DOHH2 (cell line): ENCODE measurements at regions not wholly inside any gene's neighbourhood (a gene's known extent, or its start where the extent isn't known, plus 50 kb on each side); places are given as distances from the start of the nearest gene placed in this dataset.

ENCODE experiments used
- H3F3A ChIP-seq: fragments of 200-600 bp; sonication (generic), shearing (Covaris generic); 2 replicates; pipeline ENCODE4 v1.6.0; 2016; ENCODE audit warnings: antibody characterized with exemption, mild to moderate bottlenecking; ENCODE audit not compliant: control insufficient read depth, insufficient read depth
- H3K27ac ChIP-seq: fragments of 200-600 bp; sonication (generic); 2 replicates; pipeline ENCODE4 v1.5.1; 2014; ENCODE audit warnings: low read depth, mild to moderate bottlenecking, low read length, moderate library complexity
- H3K27me3 ChIP-seq: fragments of 200-600 bp; sonication (generic); 2 replicates; pipeline ENCODE4 v1.6.1; 2014; ENCODE audit warnings: mild to moderate bottlenecking, low read length, mixed read lengths; ENCODE audit not compliant: control insufficient read depth
- H3K36me3 ChIP-seq: fragments of 200-600 bp; sonication (generic); 2 replicates; pipeline ENCODE4 v1.6.1; 2014; ENCODE audit warnings: mild to moderate bottlenecking, low read length, moderate library complexity, mixed read lengths; ENCODE audit not compliant: control insufficient read depth
- H3K4me1 ChIP-seq: fragments of 200-600 bp; sonication (generic); 2 replicates; pipeline ENCODE4 v1.6.1; 2014; ENCODE audit warnings: mild to moderate bottlenecking, low read length, mixed read lengths; ENCODE audit not compliant: control insufficient read depth
- H3K4me2 ChIP-seq: fragments of 200-600 bp; sonication (generic); 2 replicates; pipeline ENCODE4 v1.6.0; 2014; ENCODE audit warnings: mild to moderate bottlenecking, low read length, moderate library complexity
- H3K4me3 ChIP-seq: fragments of 200-600 bp; sonication (generic); 2 replicates; pipeline ENCODE4 v1.5.1; 2014; ENCODE audit warnings: mild to moderate bottlenecking, low read length, mixed read lengths
- H3K79me2 ChIP-seq: fragments of 200-600 bp; sonication (generic); 2 replicates; pipeline ENCODE4 v1.6.1; 2014; ENCODE audit warnings: mild to moderate bottlenecking, low read length, mixed read lengths; ENCODE audit not compliant: control insufficient read depth
- H3K9me2 ChIP-seq: fragments of 200-600 bp; sonication (generic); replicated peaks from 2 replicates; pipeline ENCODE4 v1.6.1; 2014; ENCODE audit warnings: mild to moderate bottlenecking, low read length, mixed read lengths; ENCODE audit not compliant: control insufficient read depth
- H3K9me3 ChIP-seq: fragments of 200-600 bp; sonication (generic); 2 replicates; pipeline ENCODE4 v1.6.1; 2014; ENCODE audit warnings: antibody characterized with exemption, low read length, mixed read lengths; ENCODE audit not compliant: control insufficient read depth, insufficient read depth
- H4K20me1 ChIP-seq: fragments of 200-600 bp; sonication (generic); 2 replicates; pipeline ENCODE4 v1.6.0; 2014; ENCODE audit warnings: low read depth, mild to moderate bottlenecking, antibody characterized with exemption, low read length, moderate library complexity; ENCODE audit not compliant: control insufficient read depth, insufficient read depth
- EZH2phosphoT487 ChIP-seq: fragments of 200-600 bp; sonication (generic); IDR thresholded peaks from 2 replicates; pipeline ENCODE4 v1.6.1; 2017; ENCODE audit warnings: borderline replicate concordance, mild to moderate bottlenecking, antibody characterized with exemption, low read length, moderate library complexity, mixed read lengths
- TF ChIP-seq, protein P1 (sequence below): fragments of 200-600 bp; sonication (generic); IDR thresholded peaks from one replicate; pipeline ENCODE4 v1.5.1; 2014; ENCODE audit warnings: antibody characterized with exemption, mild to moderate bottlenecking, low read depth, low read length; ENCODE audit not compliant: poor library complexity, severe bottlenecking

GRCh38 chr10:36236931-36237330 is 594.8 kb upstream of the FZD8 start:
- no peaks in the 10 kb centered on the region for H3K9me3 ChIP-seq
- no peak overlapping the region for H3K4me2 ChIP-seq
- H3K4me3 ChIP-seq: no peak overlapping the region
- no peaks in the 10 kb centered on the region for H4K20me1 ChIP-seq
- no peak for TF ChIP-seq EZH2phosphoT487
- TF ChIP-seq, protein P1, sequence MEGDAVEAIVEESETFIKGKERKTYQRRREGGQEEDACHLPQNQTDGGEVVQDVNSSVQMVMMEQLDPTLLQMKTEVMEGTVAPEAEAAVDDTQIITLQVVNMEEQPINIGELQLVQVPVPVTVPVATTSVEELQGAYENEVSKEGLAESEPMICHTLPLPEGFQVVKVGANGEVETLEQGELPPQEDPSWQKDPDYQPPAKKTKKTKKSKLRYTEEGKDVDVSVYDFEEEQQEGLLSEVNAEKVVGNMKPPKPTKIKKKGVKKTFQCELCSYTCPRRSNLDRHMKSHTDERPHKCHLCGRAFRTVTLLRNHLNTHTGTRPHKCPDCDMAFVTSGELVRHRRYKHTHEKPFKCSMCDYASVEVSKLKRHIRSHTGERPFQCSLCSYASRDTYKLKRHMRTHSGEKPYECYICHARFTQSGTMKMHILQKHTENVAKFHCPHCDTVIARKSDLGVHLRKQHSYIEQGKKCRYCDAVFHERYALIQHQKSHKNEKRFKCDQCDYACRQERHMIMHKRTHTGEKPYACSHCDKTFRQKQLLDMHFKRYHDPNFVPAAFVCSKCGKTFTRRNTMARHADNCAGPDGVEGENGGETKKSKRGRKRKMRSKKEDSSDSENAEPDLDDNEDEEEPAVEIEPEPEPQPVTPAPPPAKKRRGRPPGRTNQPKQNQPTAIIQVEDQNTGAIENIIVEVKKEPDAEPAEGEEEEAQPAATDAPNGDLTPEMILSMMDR: no peak
- H3K27ac ChIP-seq: no peak overlapping the region
- H3K79me2 ChIP-seq: no peaks in the 10 kb centered on the region
- no peaks in the 10 kb centered on the region for H3K4me1 ChIP-seq
- H3K36me3 ChIP-seq: no peaks in the 10 kb centered on the region
- H3K27me3 ChIP-seq: no peaks in the 10 kb centered on the region
- H3F3A ChIP-seq: no peaks in the 10 kb centered on the region
- no peaks in the 10 kb centered on the region for H3K9me2 ChIP-seq

DNA sequence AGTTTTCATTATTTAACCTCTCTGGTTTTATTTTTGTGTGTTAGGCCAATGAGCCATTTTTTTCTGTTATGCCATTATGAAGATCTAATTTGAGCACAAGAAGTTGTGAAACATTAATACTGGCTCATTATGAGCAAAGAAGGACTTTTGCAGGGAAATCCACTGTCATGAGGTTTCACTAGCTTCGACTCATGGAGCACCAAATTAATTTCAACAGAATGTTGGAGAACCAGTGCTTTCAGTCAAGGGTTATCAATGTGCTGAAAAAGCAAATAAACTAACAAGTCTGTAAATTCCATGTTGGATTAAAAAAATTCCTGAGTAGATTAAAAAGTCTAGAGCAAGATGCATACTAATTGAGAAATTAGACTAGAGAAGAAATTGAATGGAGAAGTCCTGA is 594.2 kb upstream of the FZD8 start:
- no peak overlapping the region for H3K27ac ChIP-seq
- H3F3A ChIP-seq: no peaks in the 10 kb centered on the region
- TF ChIP-seq, protein P1: no peak
- no peak for TF ChIP-seq EZH2phosphoT487

GRCh38 chr10:36232935-36233334 is 590.8 kb upstream of the FZD8 start:
- Histone ChIP-seq H3K4me3 (no peak overlapping the region), H3F3A (no peaks in the 10 kb centered on the region), H3K4me2 (no peak overlapping the region), H3K27me3 (no peaks in the 10 kb centered on the region), H3K4me1 (no peaks in the 10 kb centered on the region), H3K9me2 (no peaks in the 10 kb centered on the region), H3K79me2 (no peaks in the 10 kb centered on the region), H3K9me3 (no peaks in the 10 kb centered on the region), H3K36me3 (no peaks in the 10 kb centered on the region), H3K27ac (no peak overlapping the region), H4K20me1 (no peaks in the 10 kb centered on the region)
- TF ChIP-seq, protein P1: no peak

More for the DNA sequence above, 594.2 kb upstream of the FZD8 start:
- no peak overlapping the region for H3K4me3 ChIP-seq
- H3K4me1 ChIP-seq: no peaks in the 10 kb centered on the region
- H3K27me3 ChIP-seq: no peaks in the 10 kb centered on the region
- no peaks in the 10 kb centered on the region for H3K9me2 ChIP-seq
- H3K9me3 ChIP-seq: no peaks in the 10 kb centered on the region
- H3K36me3 ChIP-seq: no peaks in the 10 kb centered on the region
- no peak overlapping the region for H3K4me2 ChIP-seq
- H4K20me1 ChIP-seq: no peaks in the 10 kb centered on the region
- no peaks in the 10 kb centered on the region for H3K79me2 ChIP-seq

DNA sequence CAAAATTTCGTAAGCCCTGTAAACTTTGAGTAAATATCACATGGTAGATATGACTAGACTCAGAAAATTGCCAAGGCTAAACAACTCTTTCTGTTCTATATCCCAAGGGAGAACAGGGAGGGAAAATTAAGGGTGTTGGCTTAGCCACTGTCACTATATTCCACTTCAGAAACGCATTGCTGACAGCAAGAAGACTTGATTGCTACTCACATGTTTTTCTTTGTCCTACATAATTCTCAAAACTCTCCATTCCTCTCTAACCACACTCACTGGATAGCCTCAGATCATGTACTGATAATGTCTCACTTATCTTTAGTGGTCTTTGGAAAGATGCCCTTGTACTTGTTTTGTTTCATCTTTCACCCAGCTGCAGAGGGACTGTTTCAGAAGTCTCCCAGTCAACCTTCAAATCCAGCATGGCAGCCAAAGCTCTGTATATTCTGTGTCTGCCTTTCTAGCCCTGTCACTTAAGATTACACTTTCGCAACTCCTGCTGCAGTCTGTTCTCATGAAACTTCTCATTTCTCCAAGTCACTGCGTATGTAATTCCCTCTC is 582.4 kb upstream of the FZD8 start:
- H3K36me3 ChIP-seq: no peaks in the 10 kb centered on the region
- no peaks in the 10 kb centered on the region for H3F3A ChIP-seq
- no peaks in the 10 kb centered on the region for H4K20me1 ChIP-seq
- no peaks in the 10 kb centered on the region for H3K9me2 ChIP-seq
- no peaks in the 10 kb centered on the region for H3K4me1 ChIP-seq
- no peaks in the 10 kb centered on the region for H3K27me3 ChIP-seq
- H3K4me3 ChIP-seq: no peak overlapping the region
- no peak overlapping the region for H3K4me2 ChIP-seq
- TF ChIP-seq EZH2phosphoT487: no peak
- no peak overlapping the region for H3K27ac ChIP-seq
- no peaks in the 10 kb centered on the region for H3K9me3 ChIP-seq
- H3K79me2 ChIP-seq: no peaks in the 10 kb centered on the region
